ENCODE measurements at regions not wholly inside any gene's neighbourhood (a gene's known extent, or its start where the extent isn't known, plus 50 kb on each side); places are given as distances from the start of the nearest gene placed in this dataset.

DNA sequence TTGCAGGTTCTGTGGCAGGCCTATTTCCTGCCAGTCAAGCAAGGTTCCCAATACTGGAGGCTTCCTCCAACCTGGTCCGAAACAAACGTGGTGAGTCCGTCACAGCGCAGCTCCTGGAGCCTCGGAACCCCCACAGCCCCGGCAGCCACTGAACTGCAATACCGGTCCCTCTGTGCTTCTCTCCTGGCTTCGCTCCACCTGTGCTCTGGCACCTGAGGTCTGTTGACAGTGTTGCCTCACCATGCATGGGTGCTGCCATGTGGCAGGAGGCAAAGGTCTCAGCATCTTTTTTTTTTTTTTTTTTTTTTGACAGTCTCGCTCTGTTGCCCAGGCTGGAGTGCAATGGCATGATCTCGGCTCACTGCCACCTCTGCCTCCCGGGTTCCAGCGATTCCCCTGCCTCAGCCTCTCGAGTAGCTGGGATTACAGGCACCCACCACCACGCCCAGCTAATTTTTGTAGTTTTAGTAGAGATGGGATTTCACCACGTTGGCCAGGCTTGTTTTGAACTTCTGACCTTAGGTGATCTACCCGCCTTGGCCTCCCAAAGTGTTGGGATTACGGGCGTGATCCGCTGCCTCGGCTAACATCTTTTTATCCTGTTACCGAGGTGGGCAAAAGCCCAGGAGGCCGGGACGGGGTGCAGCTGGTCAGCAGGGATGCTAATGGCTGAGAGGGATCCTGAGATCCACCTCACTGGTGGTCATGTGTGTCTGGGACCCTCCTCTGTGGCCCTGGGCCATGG is 57.1 kb upstream of the RNU6ATAC start:
- H3K4me1 ChIP-seq (ENCODE audit: control insufficient read depth in 1 of 2, insufficient read depth in 1 of 2, low read depth in 1 of 2, low read length in 1 of 2): peaks cover 3 to 6% of the 10 kb centered on the region in 2 experiments
- TF ChIP-seq, protein P1, sequence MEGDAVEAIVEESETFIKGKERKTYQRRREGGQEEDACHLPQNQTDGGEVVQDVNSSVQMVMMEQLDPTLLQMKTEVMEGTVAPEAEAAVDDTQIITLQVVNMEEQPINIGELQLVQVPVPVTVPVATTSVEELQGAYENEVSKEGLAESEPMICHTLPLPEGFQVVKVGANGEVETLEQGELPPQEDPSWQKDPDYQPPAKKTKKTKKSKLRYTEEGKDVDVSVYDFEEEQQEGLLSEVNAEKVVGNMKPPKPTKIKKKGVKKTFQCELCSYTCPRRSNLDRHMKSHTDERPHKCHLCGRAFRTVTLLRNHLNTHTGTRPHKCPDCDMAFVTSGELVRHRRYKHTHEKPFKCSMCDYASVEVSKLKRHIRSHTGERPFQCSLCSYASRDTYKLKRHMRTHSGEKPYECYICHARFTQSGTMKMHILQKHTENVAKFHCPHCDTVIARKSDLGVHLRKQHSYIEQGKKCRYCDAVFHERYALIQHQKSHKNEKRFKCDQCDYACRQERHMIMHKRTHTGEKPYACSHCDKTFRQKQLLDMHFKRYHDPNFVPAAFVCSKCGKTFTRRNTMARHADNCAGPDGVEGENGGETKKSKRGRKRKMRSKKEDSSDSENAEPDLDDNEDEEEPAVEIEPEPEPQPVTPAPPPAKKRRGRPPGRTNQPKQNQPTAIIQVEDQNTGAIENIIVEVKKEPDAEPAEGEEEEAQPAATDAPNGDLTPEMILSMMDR (IDR thresholded peaks at IDR 0.05): no peak
- H3K4me3 ChIP-seq (ENCODE audit: low read depth in 1 of 2, low read length in 1 of 2): no peak overlapping the region
- peaks cover 13% of the 10 kb centered on the region for H3K27me3 ChIP-seq
- H3K36me3 ChIP-seq: no peaks in the 10 kb centered on the region
- H3K9me3 ChIP-seq: no peaks in the 10 kb centered on the region
- H3K27ac ChIP-seq: no peak overlapping the region

DNA sequence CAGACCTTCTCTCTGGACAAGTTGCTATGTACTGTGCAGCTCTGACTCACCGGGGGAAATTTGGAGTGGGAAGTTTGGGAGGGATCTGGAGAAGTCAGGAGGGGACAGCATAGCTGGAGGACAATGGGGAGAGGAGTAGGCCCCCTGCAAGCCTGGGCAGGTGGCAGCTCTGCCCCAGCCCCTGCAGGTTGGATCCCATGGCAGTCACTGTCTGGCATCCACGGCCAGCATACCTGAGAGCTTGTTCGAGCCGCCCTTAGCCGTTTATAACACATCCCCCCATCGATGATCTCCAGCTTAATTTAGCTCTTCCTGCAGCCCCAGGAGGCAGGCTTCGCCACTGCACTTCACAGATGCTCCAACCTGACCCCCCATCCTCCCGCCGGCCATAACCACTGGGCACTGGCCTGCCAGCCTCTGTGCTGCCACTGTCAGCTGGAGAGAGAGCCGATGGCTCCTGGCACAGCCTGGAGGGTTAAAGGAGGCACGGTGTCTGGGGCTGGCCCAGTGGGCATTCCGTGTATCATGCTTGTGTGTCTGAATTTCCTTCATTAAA is 57.7 kb upstream of the RNU6ATAC start:
- H3K27me3 ChIP-seq: peaks cover 13% of the 10 kb centered on the region
- no peak overlapping the region for H3K4me3 ChIP-seq (ENCODE audit: low read depth in 1 of 2, low read length in 1 of 2)
- TF ChIP-seq, protein P1 (IDR thresholded peaks at IDR 0.05): no peak
- H3K27ac ChIP-seq: no peak overlapping the region
- H3K36me3 ChIP-seq: no peaks in the 10 kb centered on the region
- H3K9me3 ChIP-seq: no peaks in the 10 kb centered on the region
- H3K4me1 ChIP-seq (ENCODE audit: control insufficient read depth in 1 of 2, insufficient read depth in 1 of 2, low read depth in 1 of 2, low read length in 1 of 2): peaks cover 7% of the 10 kb centered on the region in 2 experiments

DNA sequence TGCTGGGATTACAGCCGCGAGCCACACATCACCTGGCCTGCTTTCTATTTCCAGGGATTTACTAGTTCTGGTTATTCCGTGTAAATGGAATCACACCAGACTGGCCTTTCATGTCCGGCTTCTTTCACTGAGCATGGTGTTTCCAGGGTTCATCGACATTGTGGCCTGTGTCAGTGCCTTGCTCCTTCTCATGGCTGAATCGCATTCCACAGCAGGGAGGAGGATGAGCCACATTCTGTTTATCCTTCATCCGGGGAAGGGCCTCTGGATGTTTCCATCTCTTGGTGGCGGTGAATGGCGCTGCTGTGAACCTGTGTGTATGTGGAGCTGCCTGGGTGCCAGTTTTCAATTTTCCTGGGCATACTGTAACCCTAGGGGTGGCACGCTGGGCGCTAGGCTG is 58.7 kb upstream of the RNU6ATAC start:
- TF ChIP-seq, protein P1 (IDR thresholded peaks at IDR 0.05): no peak
- Histone ChIP-seq H3K27me3 (peaks cover 18% of the 10 kb centered on the region), H3K27ac (no peak overlapping the region), H3K4me1 (ENCODE audit: control insufficient read depth in 1 of 2, insufficient read depth in 1 of 2, low read depth in 1 of 2, low read length in 1 of 2) (peaks cover 7% of the 10 kb centered on the region in 2 experiments), H3K9me3 (no peaks in the 10 kb centered on the region), H3K4me3 (ENCODE audit: low read depth in 1 of 2, low read length in 1 of 2) (no peak overlapping the region), H3K36me3 (no peaks in the 10 kb centered on the region)

DNA sequence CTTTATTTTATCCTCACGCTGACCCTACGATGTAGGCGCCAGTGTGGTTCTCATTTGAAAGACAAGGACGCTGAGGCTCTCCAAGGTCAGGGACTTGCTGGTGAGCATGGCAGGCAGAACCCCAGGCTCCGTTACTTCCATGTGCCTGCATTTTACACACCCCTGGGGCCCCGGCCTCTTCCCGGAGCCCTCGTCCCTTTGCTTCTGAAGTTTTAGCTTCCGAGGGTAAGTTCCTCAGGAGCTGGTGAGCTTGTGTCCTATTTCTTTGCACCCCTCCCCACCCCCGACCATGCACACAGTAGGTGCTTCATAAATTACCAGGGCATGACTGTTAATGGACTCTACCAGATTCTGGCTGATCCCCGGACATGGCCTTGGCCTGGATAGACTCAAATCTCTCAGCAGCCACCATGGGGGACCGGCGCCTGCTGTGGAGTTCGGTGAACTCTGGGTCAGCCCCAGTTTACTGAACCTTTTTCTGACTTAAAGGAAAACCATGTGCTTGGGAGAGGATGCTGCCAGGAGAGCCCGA is 59.3 kb upstream of the RNU6ATAC start:
- TF ChIP-seq, protein P1 (IDR thresholded peaks at IDR 0.05): no peak

DNA sequence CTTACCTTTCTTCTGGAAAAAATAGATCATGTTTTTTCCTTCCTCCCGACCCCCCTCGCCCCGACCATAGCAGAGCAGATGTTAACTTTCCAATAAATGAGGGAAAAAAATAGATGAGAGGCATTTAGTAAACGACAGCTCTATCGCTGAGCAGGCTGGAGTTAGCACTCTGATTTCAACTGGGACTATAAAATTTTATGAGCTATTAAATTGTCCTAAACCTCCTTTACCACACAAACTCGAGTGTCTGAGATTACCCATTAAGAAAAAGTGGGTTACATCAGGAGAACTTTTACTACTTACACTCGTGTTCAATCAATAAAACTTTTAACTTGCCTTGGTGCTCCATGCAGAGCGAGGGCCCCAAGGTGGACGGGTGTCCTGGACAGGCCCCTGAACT is 59.8 kb upstream of the RNU6ATAC start:
- H3K4me3 ChIP-seq (ENCODE audit: low read depth in 1 of 2, low read length in 1 of 2): no peak overlapping the region
- TF ChIP-seq, protein P1 (IDR thresholded peaks at IDR 0.05): no peak
- H3K27me3 ChIP-seq: peaks cover 18% of the 10 kb centered on the region
- no peaks in the 10 kb centered on the region for H3K36me3 ChIP-seq
- no peak overlapping the region for H3K27ac ChIP-seq
- H3K9me3 ChIP-seq: no peaks in the 10 kb centered on the region
- H3K4me1 ChIP-seq (ENCODE audit: control insufficient read depth in 1 of 2, insufficient read depth in 1 of 2, low read depth in 1 of 2, low read length in 1 of 2): peaks cover 7% of the 10 kb centered on the region in 2 experiments

More for the DNA sequence above, 59.3 kb upstream of the RNU6ATAC start:
- no peaks in the 10 kb centered on the region for H3K9me3 ChIP-seq
- H3K27me3 ChIP-seq: peaks cover 18% of the 10 kb centered on the region
- no peaks in the 10 kb centered on the region for H3K36me3 ChIP-seq
- no peak overlapping the region for H3K4me3 ChIP-seq (ENCODE audit: low read depth in 1 of 2, low read length in 1 of 2)
- peaks cover 7% of the 10 kb centered on the region in 2 experiments for H3K4me1 ChIP-seq (ENCODE audit: control insufficient read depth in 1 of 2, insufficient read depth in 1 of 2, low read depth in 1 of 2, low read length in 1 of 2)
- no peak overlapping the region for H3K27ac ChIP-seq
